ENCODE measurements at regions not wholly inside any gene's neighbourhood (a gene's known extent, or its start where the extent isn't known, plus 50 kb on each side); places are given as distances from the start of the nearest gene placed in this dataset.
"Not testable (repeated sequence)": the region's sequence is repeated elsewhere in the genome, so short reads cannot be mapped to it uniquely, and the experiment has no call there.

DNA sequence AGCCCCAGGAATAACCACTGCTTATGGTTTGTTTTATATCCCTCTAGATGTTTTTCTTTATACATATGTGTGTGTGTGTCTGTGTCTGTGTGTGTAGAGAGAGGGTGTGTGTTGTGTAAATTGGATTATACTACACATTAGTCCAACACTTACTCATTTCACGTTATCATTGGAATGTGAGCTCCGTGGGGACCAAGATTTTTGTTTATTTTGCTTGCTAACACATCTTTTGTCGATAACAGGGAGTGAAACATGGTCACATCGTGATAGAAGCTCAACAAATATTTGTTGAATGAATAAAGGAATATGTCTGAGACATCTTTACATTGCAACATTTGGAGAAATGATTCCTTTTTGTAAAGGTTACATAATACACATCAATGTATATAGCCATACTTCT lies 88.8 kb downstream of the CDRT15L2 start:
- not testable (repeated sequence) for H3K27me3 Mint-ChIP-seq (ENCODE audit: low read depth); H3K4me3 Mint-ChIP-seq; H3K9me3 Mint-ChIP-seq; H3K27ac Mint-ChIP-seq (ENCODE audit: unreplicated experiment); H3K4me1 Mint-ChIP-seq; DNase-seq (ENCODE audit: low read depth, low spot score); H3K36me3 Mint-ChIP-seq (ENCODE audit: low read depth)

DNA sequence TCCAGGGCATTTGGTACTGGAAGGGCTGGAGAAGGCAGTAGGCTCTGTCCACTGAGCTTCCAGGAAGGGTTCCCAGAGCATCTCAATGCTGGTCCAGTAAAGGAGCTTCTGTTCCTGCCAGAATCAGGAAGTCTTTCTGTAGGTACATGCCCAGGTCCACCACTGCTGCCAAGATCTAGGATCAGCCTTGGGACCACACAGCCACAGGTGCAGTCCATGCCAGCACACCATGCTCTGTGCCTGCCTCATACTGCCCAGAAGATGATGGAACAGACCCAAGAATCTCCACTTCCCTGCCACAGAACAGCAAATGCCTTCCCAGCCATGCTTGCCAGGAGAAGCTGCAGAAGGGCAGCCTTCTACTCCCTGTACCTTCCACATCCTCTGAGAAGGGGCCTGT lies 89.3 kb downstream of the CDRT15L2 start:
- H3K4me1 Mint-ChIP-seq; H3K9me3 Mint-ChIP-seq; DNase-seq (ENCODE audit: low read depth, low spot score); H3K4me3 Mint-ChIP-seq; H3K27ac Mint-ChIP-seq (ENCODE audit: unreplicated experiment); H3K27me3 Mint-ChIP-seq (ENCODE audit: low read depth); H3K36me3 Mint-ChIP-seq (ENCODE audit: low read depth): not testable (repeated sequence)

DNA sequence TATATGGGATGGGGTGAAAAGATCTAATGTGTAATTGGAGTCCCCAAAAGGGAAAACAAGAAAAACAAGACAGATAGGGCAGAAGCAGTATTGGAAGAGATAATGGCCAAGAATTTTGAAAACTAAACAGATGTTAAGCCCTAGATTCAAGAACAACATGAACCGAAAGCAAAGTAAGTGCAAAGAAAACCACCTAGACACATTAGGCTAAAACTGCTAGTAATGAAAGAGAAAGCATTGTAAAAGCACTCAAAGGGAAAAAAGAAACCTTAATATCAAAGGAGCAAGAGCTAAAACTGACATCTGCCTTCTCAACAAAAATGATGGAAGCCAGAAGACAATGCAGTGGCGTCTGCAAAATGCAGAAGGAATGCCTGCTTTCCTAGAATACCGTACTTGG lies 91.0 kb downstream of the CDRT15L2 start:
- H3K36me3 Mint-ChIP-seq (ENCODE audit: low read depth); H3K27me3 Mint-ChIP-seq (ENCODE audit: low read depth); DNase-seq (ENCODE audit: low read depth, low spot score); H3K4me1 Mint-ChIP-seq; H3K9me3 Mint-ChIP-seq; H3K4me3 Mint-ChIP-seq; H3K27ac Mint-ChIP-seq (ENCODE audit: unreplicated experiment): not testable (repeated sequence)

DNA sequence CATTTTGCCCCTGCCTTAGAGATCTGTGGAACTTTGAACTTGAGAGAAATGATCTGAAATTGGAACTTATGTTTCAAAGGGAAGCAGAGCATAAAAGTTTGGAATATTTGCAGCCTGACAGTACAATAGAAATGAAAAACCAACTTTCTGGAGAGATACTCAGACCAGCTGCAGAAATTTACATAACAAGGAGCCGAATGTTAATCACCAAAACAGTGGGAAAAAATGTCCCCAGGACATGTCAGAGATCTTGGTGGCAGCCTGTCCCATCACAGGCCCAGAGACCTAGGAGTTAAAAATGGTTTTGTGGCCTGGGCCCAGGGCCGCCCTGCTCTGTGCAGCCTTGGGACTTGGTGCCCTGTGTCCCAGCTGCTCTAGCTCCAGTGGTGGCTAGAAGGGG lies 94.8 kb downstream of the CDRT15L2 start:
- not testable (repeated sequence) for H3K9me3 Mint-ChIP-seq; H3K4me3 Mint-ChIP-seq; H3K4me1 Mint-ChIP-seq; H3K36me3 Mint-ChIP-seq (ENCODE audit: low read depth); DNase-seq (ENCODE audit: low read depth, low spot score); H3K27me3 Mint-ChIP-seq (ENCODE audit: low read depth); H3K27ac Mint-ChIP-seq (ENCODE audit: unreplicated experiment)

DNA sequence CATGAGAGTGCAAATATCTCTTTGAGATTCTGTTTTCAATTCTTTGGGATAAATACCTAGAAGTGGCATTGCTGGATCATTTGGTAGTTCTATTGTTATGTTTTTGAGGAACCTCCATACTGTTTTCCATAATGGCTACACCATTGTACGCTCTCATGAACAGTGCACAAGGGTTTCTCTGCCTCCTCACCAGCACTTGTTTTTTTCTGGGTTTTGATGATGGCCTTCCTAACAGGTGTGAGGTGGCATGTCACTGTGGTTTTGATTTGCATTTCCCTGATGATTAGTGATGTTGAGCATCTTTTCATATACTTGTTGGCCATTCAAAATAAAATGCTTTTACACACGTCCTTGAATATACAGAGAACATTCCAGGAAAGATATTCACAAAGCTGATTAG lies 96.2 kb downstream of the CDRT15L2 start:
- not testable (repeated sequence) for H3K4me3 Mint-ChIP-seq; H3K36me3 Mint-ChIP-seq (ENCODE audit: low read depth); H3K27ac Mint-ChIP-seq (ENCODE audit: unreplicated experiment); DNase-seq (ENCODE audit: low read depth, low spot score); H3K4me1 Mint-ChIP-seq; H3K9me3 Mint-ChIP-seq; H3K27me3 Mint-ChIP-seq (ENCODE audit: low read depth)

DNA sequence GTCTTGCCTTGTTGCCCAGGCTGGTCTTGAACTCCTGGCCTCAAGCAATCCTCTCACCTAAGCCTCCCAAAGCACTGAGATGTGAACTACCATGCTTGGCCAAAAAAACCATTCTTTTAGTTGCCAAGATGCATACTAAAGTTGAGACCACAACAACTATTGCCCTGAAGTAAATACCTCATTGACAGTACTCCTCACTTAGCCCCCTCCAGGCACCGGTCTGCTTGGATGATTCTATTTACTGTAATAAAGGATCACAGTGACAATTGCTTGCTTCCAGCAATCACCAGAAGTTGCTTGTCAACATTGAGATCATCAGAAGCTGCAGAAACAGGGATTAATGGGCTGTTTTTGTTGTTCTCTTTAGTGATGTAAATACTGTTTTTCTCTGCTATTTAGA lies 97.1 kb downstream of the CDRT15L2 start:
- H3K4me1 Mint-ChIP-seq; DNase-seq (ENCODE audit: low read depth, low spot score); H3K9me3 Mint-ChIP-seq; H3K27ac Mint-ChIP-seq (ENCODE audit: unreplicated experiment); H3K27me3 Mint-ChIP-seq (ENCODE audit: low read depth); H3K36me3 Mint-ChIP-seq (ENCODE audit: low read depth); H3K4me3 Mint-ChIP-seq: not testable (repeated sequence)

DNA sequence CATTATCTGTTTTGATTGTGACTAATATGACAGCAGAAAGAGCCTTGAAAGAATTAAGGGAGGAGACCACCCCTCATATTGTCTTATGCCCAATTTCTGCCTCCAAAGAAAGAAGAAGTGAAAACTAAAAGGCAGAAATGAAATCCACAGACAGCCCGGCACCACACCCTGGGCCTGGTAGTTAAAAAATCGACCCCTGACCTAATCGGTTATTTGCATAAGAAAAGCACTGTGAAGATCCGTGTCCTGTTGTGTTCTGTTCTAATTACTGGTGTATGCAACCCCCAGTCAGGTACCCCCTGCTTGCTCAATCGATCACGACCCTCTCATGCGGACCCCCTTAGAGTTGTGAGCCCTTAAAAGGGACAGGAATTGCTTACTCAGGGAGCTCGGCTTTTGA lies 97.9 kb downstream of the CDRT15L2 start:
- H3K4me1 Mint-ChIP-seq; DNase-seq (ENCODE audit: low read depth, low spot score); H3K9me3 Mint-ChIP-seq; H3K27ac Mint-ChIP-seq (ENCODE audit: unreplicated experiment); H3K27me3 Mint-ChIP-seq (ENCODE audit: low read depth); H3K4me3 Mint-ChIP-seq; H3K36me3 Mint-ChIP-seq (ENCODE audit: low read depth): not testable (repeated sequence)

DNA sequence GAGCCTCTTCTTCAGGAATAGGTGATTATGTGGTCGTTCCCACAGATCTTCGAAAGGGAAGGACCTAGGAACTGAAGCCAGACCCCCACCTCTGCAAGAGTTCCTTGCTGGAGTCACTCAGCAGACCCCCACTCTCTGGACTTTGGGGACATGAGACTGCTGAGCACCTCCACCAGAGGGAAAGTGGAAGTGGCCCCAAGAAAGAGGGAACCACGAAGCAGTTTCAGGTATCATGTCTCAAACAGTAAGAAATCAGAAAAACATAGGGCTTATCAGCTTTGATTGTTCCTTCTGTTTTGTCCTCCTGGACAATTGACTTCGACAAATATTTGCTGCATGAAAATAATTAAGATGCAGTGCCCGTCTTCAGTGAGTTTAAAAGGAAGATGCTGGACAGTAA lies 98.9 kb downstream of the CDRT15L2 start:
- H3K27me3 Mint-ChIP-seq (ENCODE audit: low read depth); H3K27ac Mint-ChIP-seq (ENCODE audit: unreplicated experiment); H3K4me1 Mint-ChIP-seq; H3K9me3 Mint-ChIP-seq; H3K4me3 Mint-ChIP-seq; H3K36me3 Mint-ChIP-seq (ENCODE audit: low read depth); DNase-seq (ENCODE audit: low read depth, low spot score): not testable (repeated sequence)

DNA sequence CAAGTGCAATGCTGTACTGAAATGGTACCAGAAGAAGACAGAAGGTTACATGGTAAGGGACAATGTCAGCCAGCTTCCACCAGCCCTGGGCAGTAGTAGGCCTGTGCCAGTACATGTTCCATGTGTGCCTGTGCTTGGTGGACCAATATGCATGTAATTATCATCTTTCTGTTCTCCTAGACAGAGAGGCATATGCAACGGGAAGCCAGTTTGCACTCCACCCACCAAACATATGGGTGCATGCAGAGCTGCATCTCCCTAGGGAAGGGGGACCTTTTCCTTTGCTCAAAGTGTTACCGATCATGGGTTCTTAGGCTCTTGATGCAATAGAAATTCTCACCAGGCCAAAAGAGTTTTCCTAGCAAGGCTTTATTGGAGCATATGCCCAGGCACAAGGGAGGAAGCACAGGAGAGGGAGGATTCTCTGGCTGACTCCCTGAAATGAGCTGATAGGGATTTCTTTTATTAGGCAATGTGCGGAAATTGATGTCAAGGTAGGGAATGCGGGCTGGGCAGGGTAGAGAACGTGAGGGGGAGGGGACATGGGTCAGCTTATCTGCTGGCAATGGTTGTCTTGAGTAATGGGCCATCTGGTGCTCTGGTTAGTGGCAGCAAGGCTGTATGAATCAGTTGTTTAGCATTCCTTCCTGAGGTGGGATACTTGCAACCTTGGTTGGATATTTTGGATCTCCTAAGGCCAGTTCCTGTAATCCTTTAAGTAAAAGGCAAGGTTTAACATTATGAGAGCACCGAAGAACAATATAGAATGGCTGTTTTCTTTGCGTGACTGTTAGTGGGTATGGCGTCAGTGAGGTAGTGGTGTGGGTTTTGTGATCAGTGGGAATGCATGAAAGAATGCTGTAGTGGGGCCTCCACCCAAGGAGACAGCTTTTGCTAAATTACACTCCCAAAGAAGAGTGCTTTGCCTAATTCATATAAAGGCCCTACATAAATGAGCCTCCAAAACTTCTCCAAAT lies 102.5 kb downstream of the CDRT15L2 start:
- not testable (repeated sequence) for H3K4me1 Mint-ChIP-seq; DNase-seq (ENCODE audit: low read depth, low spot score); H3K27me3 Mint-ChIP-seq (ENCODE audit: low read depth); H3K4me3 Mint-ChIP-seq; H3K27ac Mint-ChIP-seq (ENCODE audit: unreplicated experiment); H3K36me3 Mint-ChIP-seq (ENCODE audit: low read depth); H3K9me3 Mint-ChIP-seq

DNA sequence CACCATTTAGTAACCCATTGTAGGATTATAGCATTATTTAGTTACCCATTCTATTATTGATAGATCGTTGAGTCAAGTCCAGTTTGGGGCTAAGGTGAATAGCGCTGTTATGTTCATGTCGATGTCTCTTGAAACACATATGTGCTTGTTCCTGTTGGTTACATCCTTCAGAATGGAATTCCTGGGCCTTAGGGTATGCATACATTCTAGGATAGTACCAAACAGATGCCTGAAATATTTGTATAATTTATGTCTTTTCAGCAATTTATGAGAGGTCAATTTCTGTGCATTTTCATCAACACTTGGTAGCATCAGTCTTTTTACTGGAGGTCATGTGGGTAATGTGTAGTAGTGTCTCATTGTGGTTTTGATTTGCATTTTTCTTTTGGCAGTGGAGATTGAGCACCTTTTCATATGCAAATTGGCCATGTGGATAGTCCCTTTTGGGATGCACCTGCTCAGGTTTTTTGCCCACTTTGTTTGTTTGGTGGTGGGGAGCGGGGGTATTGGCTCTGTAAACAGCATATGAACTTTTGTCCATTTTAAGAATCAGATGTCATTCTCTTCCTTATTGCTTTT lies 104.2 kb downstream of the CDRT15L2 start:
- not testable (repeated sequence) for H3K36me3 Mint-ChIP-seq (ENCODE audit: low read depth); H3K27ac Mint-ChIP-seq (ENCODE audit: unreplicated experiment); H3K9me3 Mint-ChIP-seq; DNase-seq (ENCODE audit: low read depth, low spot score); H3K27me3 Mint-ChIP-seq (ENCODE audit: low read depth); H3K4me1 Mint-ChIP-seq; H3K4me3 Mint-ChIP-seq

DNA sequence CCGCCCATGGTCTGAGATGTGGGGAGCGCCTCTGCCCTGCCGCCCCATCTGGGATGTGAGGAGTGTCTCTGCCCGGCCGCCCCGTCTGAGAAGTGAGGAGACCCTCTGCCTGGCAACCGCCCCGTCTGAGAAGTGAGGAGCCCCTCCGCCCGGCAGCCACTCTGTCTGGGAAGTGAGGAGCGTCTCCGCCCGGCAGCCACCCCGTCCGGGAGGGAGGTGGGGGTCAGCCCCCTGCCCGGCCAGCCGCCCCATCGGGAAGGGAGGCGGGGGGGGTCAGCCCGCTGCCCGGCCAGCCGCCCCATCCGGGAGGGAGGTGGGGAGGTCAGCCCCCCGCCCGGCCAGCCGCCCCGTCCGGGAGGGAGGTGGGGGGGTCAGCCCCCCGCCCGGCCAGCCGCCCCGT lies 105.5 kb downstream of the CDRT15L2 start:
- not testable (repeated sequence) for H3K36me3 Mint-ChIP-seq (ENCODE audit: low read depth); H3K4me1 Mint-ChIP-seq; H3K27ac Mint-ChIP-seq (ENCODE audit: unreplicated experiment); H3K9me3 Mint-ChIP-seq; H3K27me3 Mint-ChIP-seq (ENCODE audit: low read depth); DNase-seq (ENCODE audit: low read depth, low spot score); H3K4me3 Mint-ChIP-seq

DNA sequence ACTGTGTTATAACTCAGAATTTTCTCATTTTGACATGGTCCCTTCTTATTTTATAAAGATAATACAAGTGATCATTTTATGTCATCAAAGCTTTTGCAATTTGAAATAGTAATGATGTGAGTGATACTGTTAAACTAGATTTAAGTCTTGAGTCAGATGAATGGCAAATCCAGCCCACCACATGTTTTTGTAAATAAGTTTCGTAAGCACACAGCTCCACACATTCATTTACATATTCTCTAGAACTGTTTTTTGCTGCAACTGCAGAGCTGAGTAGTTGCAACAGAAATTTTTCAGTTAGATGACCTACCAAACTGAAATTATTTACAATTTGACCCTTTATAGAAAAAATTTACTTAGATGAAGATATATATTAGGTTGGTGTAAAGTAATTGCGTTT lies 108.1 kb downstream of the CDRT15L2 start:
- H3K36me3 Mint-ChIP-seq (ENCODE audit: low read depth); H3K27me3 Mint-ChIP-seq (ENCODE audit: low read depth); DNase-seq (ENCODE audit: low read depth, low spot score); H3K4me3 Mint-ChIP-seq; H3K9me3 Mint-ChIP-seq; H3K4me1 Mint-ChIP-seq; H3K27ac Mint-ChIP-seq (ENCODE audit: unreplicated experiment): not testable (repeated sequence)

DNA sequence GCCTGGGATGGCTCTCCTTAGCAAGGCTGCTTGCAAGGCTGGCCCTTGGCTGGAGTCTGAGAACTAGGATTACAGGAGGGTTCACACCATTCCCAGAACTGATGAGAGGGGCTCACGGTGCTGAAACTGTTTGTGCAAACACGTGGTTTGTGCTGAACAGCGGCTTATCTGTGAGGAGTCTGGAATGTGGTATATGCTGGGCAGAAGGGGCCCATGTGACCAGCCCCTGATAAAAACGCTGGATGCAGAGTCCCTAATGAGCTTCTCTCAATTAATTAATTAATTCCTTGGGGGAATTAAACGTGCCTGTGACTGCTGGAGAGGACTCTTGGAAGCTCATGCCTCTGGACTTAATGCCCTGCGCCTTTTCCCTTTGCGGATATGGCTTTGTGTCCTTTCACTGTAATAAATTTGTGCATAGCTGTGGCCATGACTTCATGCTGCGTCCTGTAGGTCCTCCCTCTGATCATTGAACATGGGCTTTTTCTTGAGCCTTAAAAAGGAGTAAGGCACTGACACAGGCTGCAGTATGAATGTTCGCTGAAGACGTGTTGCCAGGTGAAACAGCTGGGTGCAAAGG lies 109.7 kb downstream of the CDRT15L2 start:
- H3K4me3 Mint-ChIP-seq; H3K27me3 Mint-ChIP-seq (ENCODE audit: low read depth); H3K9me3 Mint-ChIP-seq; H3K4me1 Mint-ChIP-seq; H3K36me3 Mint-ChIP-seq (ENCODE audit: low read depth); H3K27ac Mint-ChIP-seq (ENCODE audit: unreplicated experiment); DNase-seq (ENCODE audit: low read depth, low spot score): not testable (repeated sequence)

DNA sequence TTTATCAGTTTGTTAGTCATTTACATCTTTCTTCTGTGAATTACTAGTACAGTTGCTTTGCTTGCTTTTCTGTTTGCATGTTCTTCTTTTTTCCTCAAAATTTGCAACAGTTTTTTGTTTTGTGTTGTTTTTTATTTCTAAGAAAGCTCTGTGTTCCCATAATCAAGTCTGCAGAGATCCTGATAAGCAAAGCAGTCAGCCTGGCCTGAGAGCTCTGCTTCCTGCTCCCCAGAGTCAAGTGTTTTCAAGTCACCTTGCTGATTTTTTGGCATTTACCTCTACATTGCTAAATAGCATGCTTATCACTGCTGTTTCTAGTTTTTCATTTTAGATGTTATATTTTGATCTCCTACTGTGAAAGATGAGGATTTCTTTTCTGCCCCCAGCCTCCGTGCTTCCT lies 113.2 kb downstream of the CDRT15L2 start:
- not testable (repeated sequence) for H3K4me1 Mint-ChIP-seq; H3K27ac Mint-ChIP-seq (ENCODE audit: unreplicated experiment); H3K9me3 Mint-ChIP-seq; DNase-seq (ENCODE audit: low read depth, low spot score); H3K4me3 Mint-ChIP-seq; H3K27me3 Mint-ChIP-seq (ENCODE audit: low read depth); H3K36me3 Mint-ChIP-seq (ENCODE audit: low read depth)
